SIG-M5 treated with dmso at 0.1 percent for 504 hours (cell line): ENCODE measurements at regions not wholly inside any gene's neighbourhood (a gene's known extent, or its start where the extent isn't known, plus 50 kb on each side); places are given as distances from the start of the nearest gene placed in this dataset.

Experiments
- DNase-seq: peaks from one replicate; lab custom pipeline; 2025; ENCODE audit not compliant: unreplicated experiment; lab: John Stamatoyannopoulos, UW

GRCh38 chr14:30786701-30787100 is 87.7 kb upstream of the COCH start:
- no peak for DNase-seq

- DNase-seq = no peak
These were observed 83.5 kb upstream of the COCH start for GRCh38 chr14:30790827-30791226.

- no peak for DNase-seq
These were observed 82.6 kb upstream of the COCH start for GRCh38 chr14:30791522-30792351.

- no peak for DNase-seq
These were observed 77.7 kb upstream of the COCH start for GRCh38 chr14:30796707-30797106.

- DNase-seq = no peak
These were observed 75.8 kb upstream of the COCH start for GRCh38 chr14:30798516-30798915.

GRCh38 chr14:30798961-30799360 is 75.4 kb upstream of the COCH start:
- no peak for DNase-seq

- DNase-seq = peak; percentile 39
These were observed 74.4 kb upstream of the COCH start for GRCh38 chr14:30799933-30800332.

- DNase-seq = no peak
These were observed 71.2 kb upstream of the COCH start for GRCh38 chr14:30803185-30803584.

GRCh38 chr14:30805284-30805683 is 69.1 kb upstream of the COCH start:
- DNase-seq = no peak

- DNase-seq = no peak
These were observed 65.8 kb upstream of the COCH start for GRCh38 chr14:30808576-30808975.

- no peak for DNase-seq
These were observed 61.1 kb upstream of the COCH start for GRCh38 chr14:30813216-30813615.

- DNase-seq = no peak
These were observed 53.7 kb upstream of the COCH start for GRCh38 chr14:30820674-30821073.

GRCh38 chr14:30822080-30822571 is 52.2 kb upstream of the COCH start:
- no peak for DNase-seq
